ENCODE measurements at regions not wholly inside any gene's neighbourhood (a gene's known extent, or its start where the extent isn't known, plus 50 kb on each side); places are given as distances from the start of the nearest gene placed in this dataset.

DNA sequence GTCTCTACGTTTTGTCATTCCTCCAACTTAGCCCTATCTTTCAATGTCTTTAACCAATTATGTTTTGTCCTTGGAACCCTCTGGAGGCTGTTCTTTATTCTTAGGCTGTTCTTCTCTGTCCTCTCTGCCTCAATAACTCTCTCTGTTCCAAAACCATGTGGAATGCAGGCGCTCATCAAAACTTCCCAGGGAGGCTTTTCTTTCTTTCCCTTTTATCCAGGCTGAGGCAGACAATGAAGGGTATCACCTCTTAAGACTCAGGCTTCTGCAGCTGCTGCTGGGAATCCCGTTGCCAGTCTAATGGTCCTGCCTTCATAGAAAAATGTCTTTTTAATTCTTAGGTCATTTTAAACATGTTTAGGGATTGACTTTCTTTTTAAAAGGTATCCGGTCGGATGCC, 544.7 kb downstream of the CDH26 start:
- no peak for FAIRE-seq
- TF ChIP-seq, protein P1, sequence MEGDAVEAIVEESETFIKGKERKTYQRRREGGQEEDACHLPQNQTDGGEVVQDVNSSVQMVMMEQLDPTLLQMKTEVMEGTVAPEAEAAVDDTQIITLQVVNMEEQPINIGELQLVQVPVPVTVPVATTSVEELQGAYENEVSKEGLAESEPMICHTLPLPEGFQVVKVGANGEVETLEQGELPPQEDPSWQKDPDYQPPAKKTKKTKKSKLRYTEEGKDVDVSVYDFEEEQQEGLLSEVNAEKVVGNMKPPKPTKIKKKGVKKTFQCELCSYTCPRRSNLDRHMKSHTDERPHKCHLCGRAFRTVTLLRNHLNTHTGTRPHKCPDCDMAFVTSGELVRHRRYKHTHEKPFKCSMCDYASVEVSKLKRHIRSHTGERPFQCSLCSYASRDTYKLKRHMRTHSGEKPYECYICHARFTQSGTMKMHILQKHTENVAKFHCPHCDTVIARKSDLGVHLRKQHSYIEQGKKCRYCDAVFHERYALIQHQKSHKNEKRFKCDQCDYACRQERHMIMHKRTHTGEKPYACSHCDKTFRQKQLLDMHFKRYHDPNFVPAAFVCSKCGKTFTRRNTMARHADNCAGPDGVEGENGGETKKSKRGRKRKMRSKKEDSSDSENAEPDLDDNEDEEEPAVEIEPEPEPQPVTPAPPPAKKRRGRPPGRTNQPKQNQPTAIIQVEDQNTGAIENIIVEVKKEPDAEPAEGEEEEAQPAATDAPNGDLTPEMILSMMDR (IDR thresholded peaks at IDR 0.05; ENCODE audit: insufficient read depth, missing control alignments): no peak
- DNase-seq (ENCODE audit: insufficient read length, low spot score): no peak

DNA sequence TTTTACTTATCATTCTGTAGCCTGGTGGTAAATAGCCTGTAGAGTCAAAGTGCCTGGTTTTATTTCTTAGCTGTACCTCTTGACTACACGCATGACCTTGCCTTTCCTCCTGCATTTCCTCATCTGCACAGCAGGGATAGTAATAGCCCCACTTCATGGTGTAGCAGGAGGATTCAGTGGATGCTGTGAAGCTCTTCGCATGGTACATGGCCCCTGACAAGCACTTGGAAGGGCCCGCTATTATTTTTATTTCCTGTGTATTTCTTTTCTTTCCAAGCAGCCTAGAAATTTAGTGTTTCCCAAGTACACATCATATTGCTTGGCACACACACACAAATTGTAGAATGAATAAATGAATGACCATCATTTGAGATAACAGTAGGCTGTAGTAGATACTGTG, 547.2 kb downstream of the CDH26 start:
- TF ChIP-seq, protein P1 (IDR thresholded peaks at IDR 0.05; ENCODE audit: insufficient read depth, missing control alignments): no peak
- no peak for DNase-seq (ENCODE audit: insufficient read length, low spot score)
- no peak for FAIRE-seq

DNA sequence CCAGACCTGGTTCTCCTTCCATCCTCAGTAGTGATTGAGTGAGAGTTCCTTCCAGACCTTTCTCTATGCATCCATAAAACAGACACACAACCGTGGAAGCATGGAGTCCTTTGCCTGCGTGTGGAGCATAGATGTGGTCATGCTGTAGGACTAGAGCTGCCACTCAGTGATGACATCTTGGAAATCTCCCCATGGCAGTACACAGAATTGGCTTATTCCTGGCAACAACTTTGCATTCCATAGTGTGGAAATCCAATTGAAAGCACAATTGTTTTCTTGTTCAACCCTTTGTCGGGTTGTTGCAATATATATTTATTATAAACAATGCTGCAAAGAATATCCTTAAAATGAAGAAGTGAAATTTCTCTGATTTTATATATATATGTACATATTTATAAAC, 547.8 kb downstream of the CDH26 start:
- FAIRE-seq (no peak), DNase-seq (ENCODE audit: insufficient read length, low spot score) (no peak)
- TF ChIP-seq, protein P1 (IDR thresholded peaks at IDR 0.05; ENCODE audit: insufficient read depth, missing control alignments): no peak

DNA sequence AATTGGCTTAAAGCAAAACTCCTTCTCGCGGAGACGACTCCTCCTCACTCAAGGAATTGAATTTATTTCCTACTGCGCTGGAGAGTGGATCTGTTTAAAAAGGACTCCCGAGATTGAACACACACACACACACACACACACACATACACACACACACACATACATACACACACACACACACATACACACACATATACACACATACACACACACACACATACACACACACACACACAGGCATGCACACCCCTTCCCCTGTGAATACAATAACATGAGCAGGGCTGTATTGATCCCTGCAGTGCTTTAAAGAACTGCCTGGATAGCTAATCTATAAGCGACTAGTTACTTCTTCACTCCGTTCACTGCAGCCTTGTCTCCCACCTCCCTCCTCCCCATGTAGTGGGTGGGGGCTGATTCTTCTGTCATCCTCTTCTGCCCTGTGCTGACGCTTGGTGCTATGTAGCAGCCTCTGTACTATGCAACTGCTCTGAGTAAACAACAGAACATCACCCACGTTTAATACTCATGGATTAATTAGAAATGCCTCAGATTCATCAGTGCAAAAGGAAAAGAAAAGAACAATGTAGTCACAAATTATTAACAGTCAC, 549.0 kb downstream of the CDH26 start:
- no peak for FAIRE-seq
- TF ChIP-seq, protein P1 (IDR thresholded peaks at IDR 0.05; ENCODE audit: insufficient read depth, missing control alignments): no peak
- DNase-seq (ENCODE audit: insufficient read length, low spot score): no peak

DNA sequence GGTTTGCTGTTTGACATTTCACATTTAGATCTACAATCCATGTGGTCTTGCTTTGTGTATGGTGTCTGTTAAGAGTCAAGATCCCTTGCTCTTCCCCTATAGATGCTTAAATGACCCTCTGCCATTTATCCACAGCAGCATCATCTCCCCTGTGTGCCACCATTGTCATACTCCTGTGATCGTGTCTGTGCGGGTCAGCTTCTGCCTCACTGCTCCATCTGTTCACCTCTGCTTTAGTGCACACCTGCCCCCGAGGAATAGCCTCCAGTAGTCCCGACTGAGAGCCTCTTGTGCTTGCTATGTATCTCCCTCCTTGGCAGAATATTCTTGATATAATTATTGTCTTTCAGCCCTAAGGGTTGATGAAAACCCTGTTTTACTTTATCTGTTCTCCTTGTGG, 551.2 kb downstream of the CDH26 start:
- TF ChIP-seq, protein P1 (IDR thresholded peaks at IDR 0.05; ENCODE audit: insufficient read depth, missing control alignments): no peak
- no peak for FAIRE-seq
- DNase-seq (ENCODE audit: insufficient read length, low spot score): no peak

DNA sequence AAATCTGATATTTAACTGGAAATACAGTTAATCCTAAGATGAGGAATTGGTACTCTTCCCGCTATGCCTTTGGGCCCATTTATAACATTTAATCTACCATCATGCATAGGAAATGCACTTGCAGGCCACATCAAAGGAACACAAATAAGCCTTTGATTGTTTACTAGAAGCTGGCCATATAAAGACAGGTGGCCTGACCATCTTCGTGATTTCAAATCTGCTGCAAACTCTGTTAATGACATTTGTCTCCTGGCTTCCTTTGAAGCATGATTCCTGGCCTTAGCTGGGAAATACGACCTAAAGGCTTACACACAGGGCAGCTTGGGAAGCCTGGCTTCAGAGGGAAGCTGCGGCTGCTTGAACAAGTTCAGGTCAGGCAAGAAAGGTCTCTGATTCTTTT, 552.1 kb downstream of the CDH26 start:
- FAIRE-seq: no peak
- TF ChIP-seq, protein P1 (IDR thresholded peaks at IDR 0.05; ENCODE audit: insufficient read depth, missing control alignments): no peak
- DNase-seq (ENCODE audit: insufficient read length, low spot score): no peak

DNA sequence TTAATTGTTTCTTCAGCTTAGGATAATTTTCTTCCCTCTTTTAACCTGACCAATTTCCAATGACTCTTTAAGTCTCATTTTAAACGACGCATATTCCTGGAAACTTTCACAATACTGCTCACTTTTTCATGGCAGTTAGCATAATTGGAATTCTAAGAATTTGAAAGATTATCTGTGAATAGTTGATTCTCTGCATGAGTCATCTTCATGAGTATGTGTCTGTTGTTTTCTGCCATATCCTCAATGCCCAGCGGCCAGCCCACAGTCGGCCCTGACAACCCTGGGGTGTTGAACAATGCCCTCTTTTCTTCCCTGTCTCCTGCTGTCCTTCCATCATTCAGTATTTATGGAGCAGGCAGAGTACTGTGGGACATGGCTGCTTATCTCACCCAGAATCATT, 554.2 kb downstream of the CDH26 start:
- TF ChIP-seq, protein P1 (IDR thresholded peaks at IDR 0.05; ENCODE audit: insufficient read depth, missing control alignments): no peak
- DNase-seq (ENCODE audit: insufficient read length, low spot score): no peak
- no peak for FAIRE-seq

All from D721Med (cell line).